ENCODE measurements at regions not wholly inside any gene's neighbourhood (a gene's known extent, or its start where the extent isn't known, plus 50 kb on each side); places are given as distances from the start of the nearest gene placed in this dataset.
A peak's percentile ranks its signal among the peaks of the same experiment; 100 is the strongest.

- no peak for DNase-seq
Observed at GRCh38 chrX:137366018-137366633, 199.8 kb upstream of the ZIC3 start.

- DNase-seq, result no peak
Observed at GRCh38 chrX:137363559-137363958, 202.4 kb upstream of the ZIC3 start.

- no peak for DNase-seq
Observed at GRCh38 chrX:137362583-137362982, 203.3 kb upstream of the ZIC3 start.

- DNase-seq, result peak; percentile 13
Observed at GRCh38 chrX:137354851-137355250, 211.1 kb upstream of the ZIC3 start.

GRCh38 chrX:137353404-137353803 is 212.5 kb upstream of the ZIC3 start:
- DNase-seq, result no peak

- no peak for DNase-seq
Observed at GRCh38 chrX:137352101-137352660, 213.7 kb upstream of the ZIC3 start.

- DNase-seq, result no peak
Observed at GRCh38 chrX:137342969-137343368, 223.0 kb upstream of the ZIC3 start.

GRCh38 chrX:137313627-137314026 is 252.3 kb upstream of the ZIC3 start:
- DNase-seq, result no peak

- DNase-seq, result no peak
Observed at GRCh38 chrX:137305404-137305803, 260.5 kb upstream of the ZIC3 start.

- no peak for DNase-seq
Observed at GRCh38 chrX:137297167-137297566, 263.4 kb upstream of the GPR101 start.

- no peak for DNase-seq
Observed at GRCh38 chrX:137290011-137290410, 256.2 kb upstream of the GPR101 start.

- no peak for DNase-seq
Observed at GRCh38 chrX:137287191-137287590, 253.4 kb upstream of the GPR101 start.

GRCh38 chrX:137286423-137286822 is 252.6 kb upstream of the GPR101 start:
- DNase-seq, result no peak

GRCh38 chrX:137278825-137279224 is 245.0 kb upstream of the GPR101 start:
- DNase-seq, result no peak

- no peak for DNase-seq
Observed at GRCh38 chrX:137263374-137263773, 229.6 kb upstream of the GPR101 start.

GRCh38 chrX:137245183-137245582 is 211.4 kb upstream of the GPR101 start:
- no peak for DNase-seq

- DNase-seq, result no peak
Observed at GRCh38 chrX:137236837-137237236, 203.0 kb upstream of the GPR101 start.

GRCh38 chrX:137234651-137235402 is 201.0 kb upstream of the GPR101 start:
- DNase-seq, result no peak

GRCh38 chrX:137233478-137233877 is 199.7 kb upstream of the GPR101 start:
- DNase-seq, result no peak

GRCh38 chrX:137227151-137227550 is 193.4 kb upstream of the GPR101 start:
- DNase-seq, result no peak

GRCh38 chrX:137215467-137215866 is 181.7 kb upstream of the GPR101 start:
- no peak for DNase-seq

- DNase-seq, result no peak
Observed at GRCh38 chrX:137212078-137212632, 178.4 kb upstream of the GPR101 start.

GRCh38 chrX:137198040-137198439 is 164.2 kb upstream of the GPR101 start:
- DNase-seq, result no peak

- DNase-seq, result no peak
Observed at GRCh38 chrX:137195991-137196390, 162.2 kb upstream of the GPR101 start.
